ENCODE measurements at regions not wholly inside any gene's neighbourhood (a gene's known extent, or its start where the extent isn't known, plus 50 kb on each side); places are given as distances from the start of the nearest gene placed in this dataset.

- no peak for TF ChIP-seq EZH2 (IDR thresholded peaks at IDR 0.05; ENCODE audit: insufficient read depth, poor library complexity, severe bottlenecking)
- TF ChIP-seq EZH2phosphoT487 (IDR thresholded peaks at IDR 0.05; ENCODE audit: insufficient read depth, low read depth): no peak
Measured at GRCh38 chr4:128636906-128637305, 172.6 kb upstream of the JADE1 start.

Data from GM23248 (cell line).